DND-41 (cell line): ENCODE measurements at regions not wholly inside any gene's neighbourhood (a gene's known extent, or its start where the extent isn't known, plus 50 kb on each side); places are given as distances from the start of the nearest gene placed in this dataset.

Source experiments
- EZH2 ChIP-seq: IDR thresholded peaks from 3 replicates; pipeline ENCODE4 v1.6.1; 2012; ENCODE audit warnings: borderline replicate concordance, low read depth, mild to moderate bottlenecking, moderate library complexity, low read length, inconsistent platforms; ENCODE audit not compliant: severe bottlenecking
- TF ChIP-seq, protein P1 (sequence below): IDR thresholded peaks from 2 replicates; pipeline ENCODE4 v1.5.1; 2012; ENCODE audit warnings: borderline replicate concordance, low read length, moderate library complexity, mild to moderate bottlenecking; ENCODE audit not compliant: poor library complexity, severe bottlenecking; ENCODE audit errors: extremely low read depth

DNA sequence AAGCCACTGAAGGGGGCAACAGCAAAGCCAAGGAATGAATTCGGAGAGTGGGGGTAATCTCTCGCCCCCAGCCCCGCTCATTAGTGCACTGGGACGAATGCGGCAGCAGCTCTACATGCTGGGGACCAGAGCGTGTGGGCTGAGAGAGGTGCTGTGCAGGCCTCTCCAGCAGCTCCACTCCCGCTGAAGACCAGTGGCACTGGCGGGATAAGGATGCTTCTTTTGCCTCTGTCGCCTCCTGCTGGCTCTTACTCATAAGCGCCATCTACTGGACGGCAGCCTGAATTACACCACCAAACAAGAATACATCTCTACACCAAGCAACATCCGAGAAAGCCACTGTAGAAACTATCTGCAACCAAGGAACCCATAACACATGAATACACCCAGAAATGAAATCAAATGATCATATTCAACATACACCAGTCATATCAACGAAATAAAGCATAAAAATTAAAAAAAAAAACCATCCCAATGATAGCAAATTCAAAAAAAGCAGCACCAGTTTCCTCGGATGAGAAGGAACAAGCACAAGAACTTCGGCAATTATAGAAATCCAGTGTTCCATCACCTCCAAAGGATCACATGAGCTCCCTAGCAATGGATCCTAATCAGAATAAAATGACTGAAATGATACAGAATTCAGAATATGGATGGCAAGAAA is 79.0 kb upstream of the TMEM168 start:
- TF ChIP-seq, protein P1, sequence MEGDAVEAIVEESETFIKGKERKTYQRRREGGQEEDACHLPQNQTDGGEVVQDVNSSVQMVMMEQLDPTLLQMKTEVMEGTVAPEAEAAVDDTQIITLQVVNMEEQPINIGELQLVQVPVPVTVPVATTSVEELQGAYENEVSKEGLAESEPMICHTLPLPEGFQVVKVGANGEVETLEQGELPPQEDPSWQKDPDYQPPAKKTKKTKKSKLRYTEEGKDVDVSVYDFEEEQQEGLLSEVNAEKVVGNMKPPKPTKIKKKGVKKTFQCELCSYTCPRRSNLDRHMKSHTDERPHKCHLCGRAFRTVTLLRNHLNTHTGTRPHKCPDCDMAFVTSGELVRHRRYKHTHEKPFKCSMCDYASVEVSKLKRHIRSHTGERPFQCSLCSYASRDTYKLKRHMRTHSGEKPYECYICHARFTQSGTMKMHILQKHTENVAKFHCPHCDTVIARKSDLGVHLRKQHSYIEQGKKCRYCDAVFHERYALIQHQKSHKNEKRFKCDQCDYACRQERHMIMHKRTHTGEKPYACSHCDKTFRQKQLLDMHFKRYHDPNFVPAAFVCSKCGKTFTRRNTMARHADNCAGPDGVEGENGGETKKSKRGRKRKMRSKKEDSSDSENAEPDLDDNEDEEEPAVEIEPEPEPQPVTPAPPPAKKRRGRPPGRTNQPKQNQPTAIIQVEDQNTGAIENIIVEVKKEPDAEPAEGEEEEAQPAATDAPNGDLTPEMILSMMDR = peak; percentile 87
- TF ChIP-seq EZH2 = no peak
